ENCODE measurements at regions not wholly inside any gene's neighbourhood (a gene's known extent, or its start where the extent isn't known, plus 50 kb on each side); places are given as distances from the start of the nearest gene placed in this dataset.

- no peak for TF ChIP-seq CTCF (IDR thresholded peaks at IDR 0.05; ENCODE audit: low read length)
- TF ChIP-seq EZH2 (IDR thresholded peaks at IDR 0.05; ENCODE audit: borderline replicate concordance, low read length), result no peak
Observed at GRCh38 chr2:113361051-113361450, 76.4 kb upstream of the ZNG1B start.
